ENCODE measurements at regions not wholly inside any gene's neighbourhood (a gene's known extent, or its start where the extent isn't known, plus 50 kb on each side); places are given as distances from the start of the nearest gene placed in this dataset.

DNA sequence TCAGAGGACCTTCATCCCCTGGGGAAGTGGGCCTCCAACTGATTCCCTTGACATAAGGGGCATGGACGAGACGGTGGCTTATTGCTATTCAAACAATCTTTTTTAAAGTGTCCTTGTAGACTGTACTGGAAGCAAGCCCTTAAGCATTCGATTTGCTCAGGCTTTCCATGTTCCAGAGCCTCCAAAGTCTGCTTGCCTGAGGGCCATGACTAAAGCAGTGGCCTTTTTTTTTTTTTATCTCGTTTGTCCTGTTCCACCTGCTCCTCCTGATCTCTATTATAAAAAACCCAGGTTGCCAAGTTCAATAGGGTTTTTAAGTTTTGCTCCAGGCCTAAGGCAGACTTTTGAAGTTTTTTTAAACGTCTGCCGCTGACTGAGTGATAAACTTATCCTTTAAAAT lies 103.7 kb upstream of the AADAT start:
- DNase-seq (ENCODE audit: low read depth) (no peak), FAIRE-seq (no peak)
- Histone ChIP-seq H3K79me2 (ENCODE audit: insufficient read depth, low read length) (no peaks in the 10 kb centered on the region), H3K4me1 (ENCODE audit: insufficient read depth, low read length) (no peaks in the 10 kb centered on the region), H3K4me2 (ENCODE audit: low read length) (no peak overlapping the region), H4K20me1 (ENCODE audit: insufficient read depth, low read length) (no peaks in the 10 kb centered on the region), H3K27me3 (ENCODE audit: insufficient read depth, low read length) (no peaks in the 10 kb centered on the region), H3K27ac (ENCODE audit: low read depth, low read length) (no peak overlapping the region), H3K36me3 (ENCODE audit: insufficient read depth, low read length) (no peaks in the 10 kb centered on the region), H3K4me3 (ENCODE audit: insufficient read depth, low read depth, low read length) (no peak overlapping the region), H3K9me3 (ENCODE audit: insufficient read depth, low read depth, low read length) (no peaks in the 10 kb centered on the region), H3K9ac (ENCODE audit: low read length) (no peak overlapping the region), H2AFZ (ENCODE audit: low read depth, low read length) (no peak overlapping the region)
- Mint-ChIP-seq H3K36me3 (ENCODE audit: low read depth, unreplicated experiment) (no peaks in the 10 kb centered on the region), H3K4me3 (ENCODE audit: unreplicated experiment) (no peak overlapping the region), H3K27me3 (ENCODE audit: low read depth, unreplicated experiment) (no peaks in the 10 kb centered on the region), H3K9me3 (ENCODE audit: unreplicated experiment) (no peaks in the 10 kb centered on the region), H3K27ac (ENCODE audit: unreplicated experiment) (no peak overlapping the region), H3K4me1 (ENCODE audit: low read depth, unreplicated experiment) (no peaks in the 10 kb centered on the region)
- TF ChIP-seq, protein P1, sequence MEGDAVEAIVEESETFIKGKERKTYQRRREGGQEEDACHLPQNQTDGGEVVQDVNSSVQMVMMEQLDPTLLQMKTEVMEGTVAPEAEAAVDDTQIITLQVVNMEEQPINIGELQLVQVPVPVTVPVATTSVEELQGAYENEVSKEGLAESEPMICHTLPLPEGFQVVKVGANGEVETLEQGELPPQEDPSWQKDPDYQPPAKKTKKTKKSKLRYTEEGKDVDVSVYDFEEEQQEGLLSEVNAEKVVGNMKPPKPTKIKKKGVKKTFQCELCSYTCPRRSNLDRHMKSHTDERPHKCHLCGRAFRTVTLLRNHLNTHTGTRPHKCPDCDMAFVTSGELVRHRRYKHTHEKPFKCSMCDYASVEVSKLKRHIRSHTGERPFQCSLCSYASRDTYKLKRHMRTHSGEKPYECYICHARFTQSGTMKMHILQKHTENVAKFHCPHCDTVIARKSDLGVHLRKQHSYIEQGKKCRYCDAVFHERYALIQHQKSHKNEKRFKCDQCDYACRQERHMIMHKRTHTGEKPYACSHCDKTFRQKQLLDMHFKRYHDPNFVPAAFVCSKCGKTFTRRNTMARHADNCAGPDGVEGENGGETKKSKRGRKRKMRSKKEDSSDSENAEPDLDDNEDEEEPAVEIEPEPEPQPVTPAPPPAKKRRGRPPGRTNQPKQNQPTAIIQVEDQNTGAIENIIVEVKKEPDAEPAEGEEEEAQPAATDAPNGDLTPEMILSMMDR (IDR thresholded peaks at IDR 0.05; ENCODE audit: insufficient read depth, low read depth, low read length): no peak
- TF ChIP-seq EZH2 (IDR thresholded peaks at IDR 0.05; ENCODE audit: insufficient read depth, low read length): no peak

DNA sequence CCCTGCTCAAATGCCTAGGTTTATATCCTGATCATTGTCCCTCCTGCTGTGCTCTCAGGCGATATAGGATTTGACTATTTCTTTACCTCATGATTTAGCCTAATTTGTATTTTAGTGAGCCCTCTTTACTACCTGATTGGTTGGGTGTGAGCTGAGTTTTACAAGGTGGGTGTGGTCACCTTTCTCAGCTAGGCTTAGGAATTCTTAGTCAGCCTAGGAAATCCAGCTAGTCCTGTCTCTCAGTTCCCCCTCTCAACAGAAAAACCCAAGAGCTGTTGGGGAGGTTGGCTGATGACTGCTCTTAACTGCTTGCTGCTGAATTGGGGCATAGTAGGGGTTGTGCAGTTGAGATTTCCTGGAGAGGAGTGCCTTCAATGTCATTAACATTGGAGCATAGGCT lies 100.5 kb upstream of the AADAT start:
- no peak for DNase-seq (ENCODE audit: low read depth)
- Histone ChIP-seq H3K36me3 (ENCODE audit: insufficient read depth, low read length) (no peaks in the 10 kb centered on the region), H3K27ac (ENCODE audit: low read depth, low read length) (no peak overlapping the region), H3K4me1 (ENCODE audit: insufficient read depth, low read length) (no peaks in the 10 kb centered on the region), H4K20me1 (ENCODE audit: insufficient read depth, low read length) (no peaks in the 10 kb centered on the region), H3K79me2 (ENCODE audit: insufficient read depth, low read length) (no peaks in the 10 kb centered on the region), H3K4me2 (ENCODE audit: low read length) (no peak overlapping the region), H2AFZ (ENCODE audit: low read depth, low read length) (no peak overlapping the region), H3K4me3 (ENCODE audit: insufficient read depth, low read depth, low read length) (no peak overlapping the region), H3K27me3 (ENCODE audit: insufficient read depth, low read length) (no peaks in the 10 kb centered on the region), H3K9me3 (ENCODE audit: insufficient read depth, low read depth, low read length) (no peaks in the 10 kb centered on the region), H3K9ac (ENCODE audit: low read length) (no peak overlapping the region)
- H3K27ac Mint-ChIP-seq (ENCODE audit: unreplicated experiment): no peak overlapping the region
- TF ChIP-seq, protein P1 (IDR thresholded peaks at IDR 0.05; ENCODE audit: insufficient read depth, low read depth, low read length): no peak
- no peak for TF ChIP-seq EZH2 (IDR thresholded peaks at IDR 0.05; ENCODE audit: insufficient read depth, low read length)
- H3K9me3 Mint-ChIP-seq (ENCODE audit: unreplicated experiment): no peaks in the 10 kb centered on the region
- H3K4me3 Mint-ChIP-seq (ENCODE audit: unreplicated experiment): no peak overlapping the region
- H3K4me1 Mint-ChIP-seq (ENCODE audit: low read depth, unreplicated experiment): no peaks in the 10 kb centered on the region
- no peaks in the 10 kb centered on the region for H3K36me3 Mint-ChIP-seq (ENCODE audit: low read depth, unreplicated experiment)
- no peak for FAIRE-seq
- no peaks in the 10 kb centered on the region for H3K27me3 Mint-ChIP-seq (ENCODE audit: low read depth, unreplicated experiment)

DNA sequence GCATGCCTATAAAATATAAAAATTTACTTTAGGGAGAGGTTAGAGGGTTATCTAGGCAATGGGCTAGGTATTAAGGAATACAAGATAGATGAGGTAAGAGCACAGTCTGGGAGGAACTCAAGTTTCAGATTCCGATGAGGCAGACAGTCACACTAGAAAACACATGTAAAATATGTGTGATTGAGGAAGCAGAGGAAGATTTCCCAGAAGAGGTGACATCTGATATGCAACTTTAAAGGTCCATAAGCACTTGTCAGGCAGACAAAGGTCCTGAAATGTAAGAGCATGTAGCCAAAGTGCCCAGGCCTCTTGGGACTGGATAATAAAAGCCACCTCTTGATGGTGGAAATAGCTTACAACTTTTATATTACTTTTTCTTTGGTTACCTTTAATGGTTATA lies 81.1 kb upstream of the AADAT start:
- Histone ChIP-seq H3K79me2 (ENCODE audit: insufficient read depth, low read length) (no peaks in the 10 kb centered on the region), H3K9ac (ENCODE audit: low read length) (no peak overlapping the region), H3K9me3 (ENCODE audit: insufficient read depth, low read depth, low read length) (no peaks in the 10 kb centered on the region), H3K27ac (ENCODE audit: low read depth, low read length) (no peak overlapping the region), H3K36me3 (ENCODE audit: insufficient read depth, low read length) (no peaks in the 10 kb centered on the region), H3K4me1 (ENCODE audit: insufficient read depth, low read length) (no peaks in the 10 kb centered on the region), H3K4me3 (ENCODE audit: insufficient read depth, low read depth, low read length) (no peak overlapping the region), H2AFZ (ENCODE audit: low read depth, low read length) (no peak overlapping the region), H3K4me2 (ENCODE audit: low read length) (no peak overlapping the region), H3K27me3 (ENCODE audit: insufficient read depth, low read length) (no peaks in the 10 kb centered on the region), H4K20me1 (ENCODE audit: insufficient read depth, low read length) (no peaks in the 10 kb centered on the region)
- no peak overlapping the region for H3K27ac Mint-ChIP-seq (ENCODE audit: unreplicated experiment)
- H3K27me3 Mint-ChIP-seq (ENCODE audit: low read depth, unreplicated experiment): no peaks in the 10 kb centered on the region
- DNase-seq (ENCODE audit: low read depth): no peak
- H3K4me3 Mint-ChIP-seq (ENCODE audit: unreplicated experiment): no peak overlapping the region
- H3K36me3 Mint-ChIP-seq (ENCODE audit: low read depth, unreplicated experiment): no peaks in the 10 kb centered on the region
- H3K9me3 Mint-ChIP-seq (ENCODE audit: unreplicated experiment): peaks cover 3% of the 10 kb centered on the region
- H3K4me1 Mint-ChIP-seq (ENCODE audit: low read depth, unreplicated experiment): no peaks in the 10 kb centered on the region
- no peak for FAIRE-seq
- no peak for TF ChIP-seq EZH2 (IDR thresholded peaks at IDR 0.05; ENCODE audit: insufficient read depth, low read length)
- TF ChIP-seq, protein P1 (IDR thresholded peaks at IDR 0.05; ENCODE audit: insufficient read depth, low read depth, low read length): no peak

All from astrocyte (in vitro differentiated cells and primary cell).